HepG2 (cell line): ENCODE measurements at regions not wholly inside any gene's neighbourhood (a gene's known extent, or its start where the extent isn't known, plus 50 kb on each side); places are given as distances from the start of the nearest gene placed in this dataset.

Experiments
- DNMT1 ChIP-seq: sonication (generic); formaldehyde crosslinking; IDR thresholded peaks from 2 replicates; pipeline ENCODE4 v1.5.1; 2020; ENCODE audit warnings: mild to moderate bottlenecking, missing genetic modification reagents
- HINFP ChIP-seq: sonication (generic); formaldehyde crosslinking; IDR thresholded peaks from 2 replicates; pipeline ENCODE4 v1.4.0; 2020; ENCODE audit warnings: low read depth, mild to moderate bottlenecking, missing genetic modification reagents
- HOMEZ ChIP-seq: IDR thresholded peaks from 2 replicates; pipeline ENCODE4 v1.6.1; 2016; ENCODE audit warnings: low read depth
- KLF11 ChIP-seq: IDR thresholded peaks from 2 replicates; pipeline ENCODE4 v1.6.1; 2016; ENCODE audit warnings: missing compliant biosample characterization
- LBX2 ChIP-seq: sonication (generic); formaldehyde crosslinking; IDR thresholded peaks from 2 replicates; pipeline ENCODE4 v1.5.0; 2020; ENCODE audit warnings: missing genetic modification reagents, mild to moderate bottlenecking, borderline replicate concordance
- MAF1 ChIP-seq: sonication (generic); formaldehyde crosslinking; IDR thresholded peaks from 2 replicates; pipeline ENCODE4 v1.5.0; 2020; ENCODE audit warnings: missing genetic modification reagents, borderline replicate concordance
- MATR3 ChIP-seq: sonication (generic); formaldehyde crosslinking; IDR thresholded peaks from 2 replicates; pipeline ENCODE4 v1.4.0; 2020; ENCODE audit warnings: missing genetic modification reagents
- MED13 ChIP-seq: sonication (generic); formaldehyde crosslinking; IDR thresholded peaks from 2 replicates; pipeline ENCODE4 v1.5.0; 2020; ENCODE audit warnings: missing genetic modification reagents
- PBX3 ChIP-seq: sonication (generic); formaldehyde crosslinking; IDR thresholded peaks from 2 replicates; pipeline ENCODE4 v1.8.1; 2023; ENCODE audit warnings: missing genetic modification reagents, inconsistent platforms, borderline replicate concordance
- PPARG ChIP-seq: conservative IDR thresholded peaks from 2 replicates; pipeline ENCODE4 v1.6.1; 2016; ENCODE audit warnings: missing biosample characterization, missing genetic modification reagents
- RXRA ChIP-seq: sonication (generic); formaldehyde crosslinking; IDR thresholded peaks from 2 replicates; pipeline ENCODE4 v1.5.1; 2020; ENCODE audit warnings: missing genetic modification reagents
- THAP8 ChIP-seq: sonication (generic); formaldehyde crosslinking; IDR thresholded peaks from 2 replicates; pipeline ENCODE4 v1.5.1; 2020; ENCODE audit warnings: missing genetic modification reagents, mild to moderate bottlenecking, borderline replicate concordance
- TIGD3 ChIP-seq: sonication (generic); formaldehyde crosslinking; IDR thresholded peaks from 2 replicates; pipeline ENCODE4 v1.5.1; 2020; ENCODE audit warnings: mild to moderate bottlenecking, missing genetic modification reagents, borderline replicate concordance
- TRIM22 ChIP-seq: fragments of 450-650 bp; IDR thresholded peaks from 2 replicates; pipeline ENCODE4 v1.6.1; 2017
- ZMYM3 ChIP-seq: sonication (generic); formaldehyde crosslinking; IDR thresholded peaks from 2 replicates; pipeline ENCODE4 v1.5.1; 2020; ENCODE audit warnings: mild to moderate bottlenecking, missing genetic modification reagents
- ZNF354B ChIP-seq: sonication (generic); formaldehyde crosslinking; IDR thresholded peaks from 2 replicates; pipeline ENCODE4 v1.8.0; 2022; ENCODE audit warnings: mild to moderate bottlenecking, missing genetic modification reagents
- ZNF496 ChIP-seq: sonication (generic); formaldehyde crosslinking; IDR thresholded peaks from 2 replicates; pipeline ENCODE4 v1.8.1; 2023; ENCODE audit warnings: mild to moderate bottlenecking, moderate library complexity, missing genetic modification reagents; ENCODE audit not compliant: insufficient replicate concordance
- ZNF7 ChIP-seq: IDR thresholded peaks from 2 replicates; pipeline ENCODE4 v1.6.1; 2016; ENCODE audit warnings: missing biosample characterization, missing genetic modification reagents
- ZNF703 ChIP-seq: sonication (generic); formaldehyde crosslinking; IDR thresholded peaks from 2 replicates; pipeline ENCODE4 v1.5.1; 2020; ENCODE audit warnings: missing genetic modification reagents, mild to moderate bottlenecking, moderate library complexity, borderline replicate concordance

- TF ChIP-seq DNMT1 (CRISPR knock-in tag), result no peak
- TF ChIP-seq ZNF703 (CRISPR knock-in tag), result no peak
- TF ChIP-seq HINFP (CRISPR knock-in tag), result no peak
- TF ChIP-seq LBX2 (CRISPR knock-in tag), result no peak
- TF ChIP-seq PPARG (CRISPR knock-in tag), result peak; percentile 67
- TF ChIP-seq MED13, result no peak
- TF ChIP-seq ZMYM3, result peak; percentile 26; the same call in 1 of the 2 replicates
- TF ChIP-seq MATR3 (CRISPR knock-in tag), result no peak
- TF ChIP-seq RXRA (CRISPR knock-in tag), result peak; percentile 69; the same call in 1 of the 2 replicates
- no peak for TF ChIP-seq TIGD3 (CRISPR knock-in tag)
- no peak for TF ChIP-seq MAF1 (CRISPR knock-in tag)
- TF ChIP-seq PBX3 (CRISPR knock-in tag), result no peak
- no peak for TF ChIP-seq THAP8 (CRISPR knock-in tag)
- TF ChIP-seq KLF11 (CRISPR knock-in tag), result no peak
- no peak for TF ChIP-seq ZNF496
- TF ChIP-seq ZNF354B, result no peak
- no peak for TF ChIP-seq TRIM22
- no peak for TF ChIP-seq ZNF7
- TF ChIP-seq HOMEZ (CRISPR knock-in tag), result no peak
Measured at GRCh38 chr1:65687428-65688214, 105.1 kb upstream of the PDE4B start (continued).
